Prostate gland (tissue), 2 donors: ENCODE measurements at regions not wholly inside any gene's neighbourhood (a gene's known extent, or its start where the extent isn't known, plus 50 kb on each side); places are given as distances from the start of the nearest gene placed in this dataset.

ENCODE experiments used
- CTCF ChIP-seq, 4 experiments: fragments of 200-600 bp in 2 of 4; fragments of 450-650 bp in 2 of 4; sonication (generic) in 2 of 4; IDR thresholded peaks; 1 replicate in 3 of 4; 2 replicates in 1 of 4; pipeline ENCODE4 v1.5.1; 2016 to 2019; ENCODE audit warnings: antibody characterized with exemption in 4 of 4, mild to moderate bottlenecking in 2 of 4, moderate library complexity in 2 of 4
- POLR2A ChIP-seq: fragments of 450-650 bp; IDR thresholded peaks from one replicate; pipeline ENCODE4 v1.6.1; 2016; ENCODE audit warnings: antibody characterized with exemption, mild to moderate bottlenecking

- TF ChIP-seq CTCF (IDR thresholded peaks at IDR 0.05) (no peak), POLR2A (no peak)
These were observed 838.1 kb upstream of the ACVR2A start for GRCh38 chr2:147006736-147007141.
